NCI-H2029 treated with DMSO at 0.1 percent for 48 hours (cell line): ENCODE measurements at regions not wholly inside any gene's neighbourhood (a gene's known extent, or its start where the extent isn't known, plus 50 kb on each side); places are given as distances from the start of the nearest gene placed in this dataset.
"Not testable (repeated sequence)": the region's sequence is repeated elsewhere in the genome, so short reads cannot be mapped to it uniquely, and the experiment has no call there.

Experiments used
- DNase-seq: peaks from one replicate; lab custom pipeline; 2025; lab: John Stamatoyannopoulos, UW

DNA sequence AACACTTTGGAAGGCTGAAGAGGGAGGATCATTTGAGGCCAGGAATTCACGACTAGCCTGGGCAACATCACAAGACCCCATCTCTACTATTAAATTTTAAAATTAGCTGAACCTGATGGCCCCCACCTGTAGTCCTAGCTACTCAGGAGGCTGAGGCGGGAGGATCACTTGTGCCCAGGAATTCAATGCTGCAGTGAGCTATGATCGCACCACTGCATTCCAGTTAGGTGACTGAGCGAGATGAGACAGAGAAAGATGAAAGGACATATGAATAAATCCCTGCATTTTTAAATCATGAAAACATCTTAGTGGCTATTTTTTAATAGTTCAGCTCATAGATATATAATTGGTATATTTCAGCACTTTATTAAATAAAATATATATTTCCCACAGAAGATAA is 93.8 kb downstream of the GPR63 start:
- no peak for DNase-seq

DNA sequence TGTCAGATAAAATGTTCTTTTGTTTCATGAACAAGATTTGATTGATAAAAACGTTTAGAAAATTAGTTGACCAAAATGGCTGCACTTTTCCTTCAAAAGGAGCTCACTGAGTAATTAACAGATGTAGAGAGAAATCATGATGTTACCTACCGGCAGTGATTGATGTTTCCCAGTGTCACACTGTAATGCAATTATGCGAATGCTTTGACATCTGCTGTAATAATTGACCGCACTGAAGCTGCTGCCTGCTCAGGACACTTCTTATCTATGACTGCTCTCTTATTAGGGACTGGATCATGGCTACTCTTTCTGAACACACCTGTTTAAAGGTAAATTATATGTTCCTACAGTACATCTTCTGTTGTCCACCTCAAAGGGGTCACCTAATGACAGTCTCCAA is 94.6 kb downstream of the GPR63 start:
- DNase-seq: no peak

DNA sequence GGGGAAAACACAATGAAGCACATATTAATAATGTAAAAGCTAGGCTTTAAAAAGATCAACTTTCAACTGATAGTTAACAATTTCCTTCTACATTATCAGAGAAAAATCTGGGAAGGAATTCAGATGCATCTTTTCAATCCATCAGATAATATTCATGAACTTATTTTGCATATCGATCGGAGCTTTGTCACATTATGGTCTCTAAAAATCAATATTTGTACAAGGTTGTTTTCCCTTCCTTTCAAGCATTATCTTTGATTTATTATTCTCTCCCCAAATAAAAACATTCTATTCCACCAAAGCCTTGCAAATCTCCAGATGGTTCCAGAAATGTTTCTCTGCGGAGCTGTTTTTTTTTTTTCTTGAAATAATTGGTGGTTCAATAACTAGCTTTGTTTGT is 101.9 kb downstream of the GPR63 start:
- DNase-seq: no peak

DNA sequence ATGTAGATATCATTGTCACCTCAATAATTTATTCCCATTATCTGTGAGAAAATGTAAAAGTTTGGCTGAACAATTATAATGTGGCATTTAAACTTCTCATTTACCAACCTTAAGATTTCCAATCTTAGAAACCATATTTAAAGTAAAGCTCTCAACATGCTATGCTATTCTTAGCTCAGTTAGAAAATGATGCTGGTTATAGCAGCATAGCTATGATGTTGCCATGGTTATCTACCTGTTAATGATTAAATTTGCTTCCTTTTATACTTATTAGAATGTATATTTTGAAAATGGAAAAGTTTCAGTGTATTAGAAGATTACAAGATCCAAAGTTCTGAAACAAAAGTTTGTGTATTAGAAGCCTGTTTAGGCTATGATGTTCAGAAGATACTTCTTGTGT is 110.1 kb downstream of the GPR63 start:
- DNase-seq: no peak

DNA sequence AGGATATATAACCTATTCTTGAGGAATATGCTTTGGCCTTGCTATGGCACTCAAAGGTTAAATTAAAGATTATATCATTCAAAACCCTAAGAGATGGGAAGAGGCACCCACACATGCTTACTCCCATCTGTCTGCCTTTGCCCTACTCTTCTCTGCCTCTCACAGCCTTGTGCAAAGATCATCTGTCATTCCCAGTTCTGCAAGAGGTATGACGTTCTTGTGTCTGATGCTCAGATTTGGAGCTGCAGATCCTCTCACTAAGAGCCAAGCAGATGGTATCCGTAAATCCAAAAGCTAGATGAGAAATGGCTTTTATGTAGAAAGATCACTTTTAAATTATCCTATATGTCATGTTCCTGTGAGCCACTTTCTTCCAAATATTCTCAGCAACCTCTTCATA is 112.0 kb downstream of the GPR63 start:
- no peak for DNase-seq

DNA sequence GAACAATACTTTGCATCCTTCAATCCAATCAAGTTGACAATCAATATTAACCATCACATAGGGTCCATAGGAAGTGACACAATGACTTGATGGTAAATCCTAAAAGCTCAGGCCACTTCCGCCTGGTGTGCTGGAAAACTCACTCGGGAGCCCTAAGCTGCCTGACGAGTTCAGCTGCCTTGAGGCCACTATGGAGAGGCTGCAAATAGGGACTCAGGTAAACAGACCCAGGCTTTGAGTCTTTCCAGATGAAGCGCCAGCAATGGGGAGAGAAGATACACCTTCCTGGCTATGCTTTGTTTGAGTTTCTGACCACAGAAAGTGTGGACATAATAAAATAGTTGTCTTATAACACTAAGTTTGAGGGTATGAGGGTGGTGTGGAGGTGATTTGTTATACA is 112.6 kb downstream of the GPR63 start:
- no peak for DNase-seq

DNA sequence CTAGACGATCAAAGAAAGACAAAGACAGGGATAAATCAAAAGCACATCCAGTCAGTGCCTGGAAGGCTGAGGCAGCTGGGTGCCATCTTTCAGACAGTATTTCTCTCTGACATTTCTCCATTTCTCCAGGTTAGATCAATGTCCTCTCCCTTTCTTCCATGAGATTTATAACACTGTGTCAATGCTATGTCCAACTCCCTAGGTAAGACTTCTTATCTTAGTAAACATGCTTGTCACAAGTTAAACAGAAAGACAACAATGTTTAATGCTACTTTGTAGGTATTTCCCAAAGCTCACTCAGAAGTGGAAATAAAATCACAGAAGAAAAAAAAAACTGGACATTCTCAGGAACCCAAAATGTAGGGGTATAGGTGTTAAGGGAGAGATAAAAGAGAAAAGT is 113.9 kb downstream of the GPR63 start:
- no peak for DNase-seq

DNA sequence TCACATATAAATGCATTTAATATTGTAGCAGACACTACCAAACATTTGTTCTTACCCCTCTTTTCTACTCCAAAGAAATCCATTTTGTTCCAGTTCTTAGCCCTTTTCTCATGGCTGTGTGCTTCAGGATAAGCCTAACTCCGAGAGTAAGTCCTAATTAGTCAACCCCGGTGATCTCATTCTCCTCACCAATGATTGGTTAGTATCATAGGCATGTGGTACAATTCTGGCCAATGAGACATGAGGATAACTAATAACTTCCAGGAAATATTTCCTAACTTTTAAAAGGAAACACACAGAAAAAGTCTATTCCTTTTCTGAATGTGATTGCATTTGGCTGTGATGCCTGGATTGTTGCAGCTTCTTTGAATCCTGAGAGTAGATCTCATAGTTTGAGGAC is 116.0 kb downstream of the GPR63 start:
- no peak for DNase-seq

DNA sequence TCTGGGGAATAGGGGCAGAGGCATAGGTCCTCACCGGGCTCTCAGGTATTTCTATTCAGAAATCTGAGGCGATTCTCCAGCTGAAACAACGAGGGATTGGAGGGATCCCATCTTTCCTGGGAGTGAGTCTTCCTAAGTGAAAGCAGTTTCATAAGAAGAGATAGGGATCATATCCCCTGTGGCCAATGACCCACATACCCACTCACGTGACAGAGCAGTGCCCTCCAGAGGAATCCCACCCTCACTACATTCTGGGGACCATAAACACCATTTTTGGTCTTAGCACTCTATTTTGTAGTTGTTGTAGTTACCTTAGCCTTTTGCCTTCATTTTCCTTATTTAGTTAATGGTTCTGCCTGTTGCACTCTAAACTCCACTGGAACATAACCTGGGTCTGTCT is 121.1 kb downstream of the GPR63 start:
- DNase-seq: no peak

DNA sequence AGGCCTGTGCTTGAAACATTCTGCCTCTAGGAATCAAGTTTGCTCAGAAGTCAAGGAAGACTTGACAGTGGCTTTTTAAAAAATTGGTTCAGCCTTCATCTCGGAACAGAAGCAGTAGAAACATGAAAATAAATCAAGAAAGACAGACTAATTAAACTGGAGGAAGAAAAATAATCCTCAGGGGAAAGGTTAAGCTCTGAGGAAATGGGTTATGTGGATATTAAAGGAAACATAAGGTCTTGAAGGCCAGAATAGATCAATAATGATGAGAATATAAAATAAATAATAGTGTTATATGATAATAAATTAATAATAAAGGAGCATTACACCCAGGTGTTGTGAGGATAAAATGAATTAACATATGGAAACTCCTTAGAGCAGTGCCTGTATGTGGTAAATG is 121.7 kb downstream of the GPR63 start:
- no peak for DNase-seq

DNA sequence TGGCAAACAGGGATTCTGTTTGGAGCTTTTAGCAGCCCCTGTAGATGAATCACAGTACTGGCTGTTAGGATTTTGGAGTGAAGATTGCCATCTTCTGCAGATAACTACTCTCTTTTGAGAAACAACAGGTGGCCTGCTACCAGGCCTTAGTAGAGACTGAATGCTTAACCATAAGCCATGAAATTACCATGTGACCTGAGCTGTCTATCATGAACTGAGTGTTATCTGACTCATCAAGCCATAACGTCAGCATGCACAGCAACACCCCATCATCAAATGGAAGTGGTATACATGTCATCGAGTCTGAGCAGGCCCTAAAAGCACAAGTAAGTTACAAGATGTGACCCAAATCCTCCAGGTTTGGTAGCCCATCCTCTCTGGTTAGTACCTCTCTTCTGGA is 132.6 kb downstream of the GPR63 start:
- no peak for DNase-seq

DNA sequence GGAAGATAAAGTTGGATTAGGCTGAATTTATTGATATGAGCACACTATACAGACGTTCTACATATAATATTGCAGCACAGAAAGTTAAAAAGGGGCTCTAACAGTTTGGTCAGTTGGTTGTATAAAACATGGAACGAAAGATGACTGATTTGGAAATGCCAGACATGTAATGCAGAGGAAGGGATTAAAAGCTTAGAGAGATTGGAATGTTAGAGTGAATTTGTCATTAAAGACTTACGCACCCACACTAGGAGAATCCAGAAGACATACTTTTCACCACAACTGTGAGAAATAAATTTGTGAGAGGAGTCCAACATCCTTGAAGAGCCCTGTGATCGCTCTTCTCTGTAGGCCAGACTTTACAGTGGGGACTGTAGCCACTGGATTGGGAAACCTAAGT is 134.7 kb downstream of the GPR63 start:
- DNase-seq: no peak

DNA sequence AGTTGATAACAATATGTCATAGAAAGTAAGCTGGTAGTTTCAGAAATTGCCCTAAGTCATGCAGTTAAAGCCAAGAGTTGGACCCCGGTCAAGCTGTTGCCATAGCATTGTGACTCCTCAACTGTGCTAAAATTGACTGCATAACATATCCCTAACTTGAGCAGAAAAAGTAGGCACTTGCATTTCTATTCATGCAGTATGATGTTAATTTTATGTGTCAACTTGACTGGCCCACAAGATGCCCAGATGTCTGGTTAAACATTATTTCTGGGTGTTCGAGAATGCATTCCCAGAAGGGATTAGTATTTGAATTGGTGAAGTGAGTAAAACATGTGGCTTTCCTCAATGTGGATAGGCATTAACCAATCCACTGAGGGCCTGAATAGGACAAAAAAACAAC is 136.4 kb downstream of the GPR63 start:
- DNase-seq: no peak

DNA sequence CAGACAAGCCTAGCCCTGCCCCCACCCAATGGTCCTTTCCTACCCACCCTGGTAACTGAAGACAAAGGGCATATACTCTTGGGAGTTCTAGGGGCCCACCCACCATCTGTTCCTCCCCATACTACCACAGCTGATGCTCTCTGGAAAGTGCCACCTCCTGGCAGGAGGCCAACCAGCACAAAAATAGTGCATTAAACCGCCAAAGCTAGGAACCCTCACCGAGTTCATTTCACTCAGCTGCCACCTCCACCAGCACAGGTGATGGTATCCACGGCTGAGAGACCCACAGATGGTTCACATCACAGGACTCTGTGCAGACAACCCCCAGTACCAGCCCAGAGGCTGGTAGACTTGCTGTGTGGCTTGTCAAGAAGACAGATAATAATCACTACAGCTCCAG is 131.5 kb downstream of the FHL5 start:
- not testable (repeated sequence) for DNase-seq

DNA sequence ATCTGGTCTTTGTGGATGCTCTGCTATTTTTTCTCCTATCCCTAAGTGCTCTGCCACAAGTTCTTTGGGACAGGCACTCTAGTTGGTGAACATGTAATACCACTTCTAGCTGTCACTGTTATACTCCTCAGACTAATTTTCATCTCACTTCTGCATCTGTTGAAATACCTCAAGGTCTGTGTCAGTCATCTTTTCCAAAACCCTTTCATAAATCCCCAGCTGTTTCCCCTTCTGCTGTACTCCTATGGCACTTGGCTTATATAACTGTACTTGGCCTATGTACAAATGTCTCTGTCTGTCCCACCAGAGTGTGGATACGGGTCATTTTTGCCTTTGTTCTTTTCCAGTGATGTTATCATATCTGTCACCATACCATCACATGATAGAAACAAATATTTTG is 124.2 kb downstream of the FHL5 start:
- no peak for DNase-seq

DNA sequence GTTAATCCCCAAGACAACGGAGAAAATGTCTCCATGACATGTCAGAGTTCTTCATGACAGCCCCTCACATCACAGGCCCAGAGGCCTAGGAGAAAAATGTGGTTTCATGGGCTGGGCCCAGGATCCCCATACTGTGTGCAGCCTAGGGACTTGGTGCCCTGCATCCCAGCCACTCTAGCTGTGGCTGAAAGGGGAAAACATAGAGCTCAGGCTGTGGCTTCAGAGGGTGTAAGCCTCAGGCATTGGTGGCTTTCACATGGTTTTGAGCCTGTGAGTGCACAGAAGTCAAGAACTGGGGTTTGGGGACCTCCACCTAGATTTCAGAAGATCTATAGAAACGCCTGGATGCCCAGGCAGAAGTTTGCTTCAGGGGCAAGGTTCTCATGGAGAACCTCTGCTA is 122.8 kb downstream of the FHL5 start:
- DNase-seq: no peak

DNA sequence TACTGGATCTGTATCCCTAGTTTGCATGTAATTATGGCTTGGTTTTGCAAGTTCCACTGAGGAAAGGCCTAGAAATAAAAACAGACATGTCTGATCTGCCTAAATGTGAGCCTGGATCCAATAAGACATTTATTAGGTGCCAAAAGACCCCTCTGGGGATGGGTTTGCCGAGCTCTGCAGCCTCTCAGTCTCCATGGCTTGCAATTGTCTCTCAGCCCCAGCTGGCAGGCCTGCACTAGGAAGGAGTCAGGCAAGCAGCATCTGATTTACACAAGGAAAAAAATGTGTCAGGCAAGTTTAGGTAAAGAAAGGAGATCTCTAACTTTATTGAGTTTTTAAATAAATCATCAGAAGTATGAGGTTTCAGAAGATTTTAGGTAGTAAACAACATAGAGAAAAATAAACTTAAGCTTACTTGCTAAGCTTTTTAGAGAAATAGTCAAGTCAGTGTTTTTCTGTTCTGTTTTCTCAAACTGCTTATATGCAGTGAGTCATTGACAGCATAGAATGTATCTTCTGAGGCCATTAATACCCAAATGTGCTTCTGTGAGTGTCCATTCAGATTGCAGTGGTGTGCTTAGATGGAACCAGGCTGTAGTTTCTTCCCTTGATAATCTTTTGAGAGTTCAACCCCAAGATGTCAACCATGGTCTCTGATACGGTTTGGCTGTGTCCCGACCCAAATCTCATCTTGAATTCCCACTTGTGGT is 121.0 kb downstream of the FHL5 start:
- no peak for DNase-seq

DNA sequence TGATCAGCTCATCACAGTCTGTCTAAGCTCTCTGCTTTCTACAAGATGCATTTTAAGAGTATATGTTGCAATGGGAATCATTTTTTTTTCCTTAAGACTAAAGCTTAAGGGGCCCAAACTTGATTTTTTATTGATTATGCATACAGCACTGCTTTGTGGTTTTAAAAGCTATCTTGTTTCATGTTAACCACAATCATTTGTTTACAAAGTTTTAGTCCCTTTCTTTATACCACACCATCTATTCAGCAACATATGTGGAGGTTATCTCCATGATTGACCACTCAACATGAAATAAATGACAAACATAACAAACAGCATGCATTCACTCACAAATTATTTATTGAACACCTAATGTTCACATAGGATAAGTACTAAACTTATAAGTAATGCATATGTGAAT is 119.1 kb downstream of the FHL5 start:
- DNase-seq: no peak

DNA sequence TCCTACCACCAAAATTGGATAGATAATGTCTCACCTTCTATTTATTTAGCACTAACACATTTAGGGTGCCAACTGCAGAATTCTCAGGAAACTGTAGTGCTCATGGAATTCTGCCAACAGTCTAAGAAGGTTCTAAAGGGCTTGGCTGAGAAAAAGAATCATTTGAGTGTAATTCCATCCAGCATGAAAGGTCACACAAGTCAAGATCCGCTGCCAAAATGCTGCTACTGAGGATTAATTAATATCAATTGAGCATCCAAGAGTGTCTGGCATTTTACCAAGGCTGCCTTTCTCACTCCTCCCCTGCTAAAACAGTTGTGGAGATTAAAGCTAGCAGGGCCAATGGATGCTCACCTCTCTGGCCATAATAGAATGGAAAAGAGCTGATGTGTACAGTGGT is 112.7 kb downstream of the FHL5 start:
- peak; percentile 15 for DNase-seq
